ENCODE measurements at regions not wholly inside any gene's neighbourhood (a gene's known extent, or its start where the extent isn't known, plus 50 kb on each side); places are given as distances from the start of the nearest gene placed in this dataset.
"Not testable (repeated sequence)": the region's sequence is repeated elsewhere in the genome, so short reads cannot be mapped to it uniquely, and the experiment has no call there.

DNA sequence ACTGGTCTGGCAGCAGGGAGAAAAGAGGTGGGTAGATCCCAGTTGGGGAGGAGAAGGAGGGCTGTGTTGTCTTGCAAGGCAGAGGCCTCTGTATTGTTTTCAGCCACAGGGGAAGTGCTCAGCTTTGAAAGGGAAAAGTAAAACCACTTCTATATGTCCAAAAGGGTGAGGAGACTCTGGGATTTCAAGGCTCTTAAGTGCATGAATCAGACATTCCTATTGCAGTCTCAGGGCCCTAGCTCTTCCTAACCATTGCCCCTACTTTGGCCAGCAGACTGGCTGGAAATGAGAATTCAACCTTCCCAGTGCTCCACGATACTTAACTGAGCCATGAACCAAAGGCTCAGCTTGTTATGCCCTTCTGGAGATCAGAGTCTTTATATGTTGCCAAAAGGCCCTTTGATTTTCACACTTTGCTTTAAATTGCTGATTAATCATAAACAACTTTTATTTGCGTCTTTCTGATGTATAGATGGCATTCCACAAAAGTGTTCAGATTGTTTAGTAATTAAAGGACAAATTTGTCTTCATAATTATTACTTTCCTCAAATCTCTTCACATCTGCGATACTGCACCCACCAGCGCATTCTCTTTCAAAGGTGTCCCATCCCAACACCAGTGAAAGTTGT lies 313.8 kb upstream of the MMADHC start:
- no peak for DNase-seq

DNA sequence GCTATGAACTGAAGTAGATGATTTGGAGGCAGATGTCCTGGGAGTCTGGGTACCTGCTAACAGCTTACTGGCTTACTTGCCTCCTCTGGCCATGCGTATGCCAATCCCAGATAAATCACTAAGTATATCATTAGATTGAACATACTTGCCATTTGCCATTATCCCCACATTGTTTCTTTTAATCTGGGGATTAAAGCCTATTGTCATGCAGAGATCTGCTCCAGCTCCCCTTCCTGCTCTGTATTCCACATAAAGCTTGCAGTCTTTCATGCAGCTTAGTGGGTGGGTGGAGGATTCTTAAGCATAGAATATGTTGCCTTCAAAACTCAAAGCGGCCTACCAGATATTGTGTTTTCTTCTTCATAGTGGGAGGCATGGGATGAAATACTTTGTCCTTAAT lies 311.8 kb upstream of the MMADHC start:
- no peak for DNase-seq

DNA sequence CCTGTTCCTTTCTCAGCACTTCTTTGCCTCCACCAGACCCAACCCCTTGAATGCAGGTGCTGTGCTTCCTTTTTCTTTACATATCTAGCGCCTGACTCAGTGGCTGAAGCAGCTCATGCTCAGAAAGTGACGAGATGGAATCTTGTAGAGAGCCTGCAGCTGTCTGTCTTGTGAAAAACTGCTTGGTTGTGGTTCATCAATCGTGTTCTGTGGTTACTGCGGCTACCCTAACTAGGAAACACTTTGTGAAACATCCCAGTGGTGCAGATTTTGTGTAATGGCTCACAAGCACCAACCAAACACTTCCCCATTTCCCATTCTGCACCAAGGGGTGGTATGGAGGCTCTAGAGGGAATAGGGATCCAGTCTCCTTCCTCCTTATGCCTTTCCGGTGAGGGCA lies 307.2 kb upstream of the MMADHC start:
- DNase-seq = no peak

DNA sequence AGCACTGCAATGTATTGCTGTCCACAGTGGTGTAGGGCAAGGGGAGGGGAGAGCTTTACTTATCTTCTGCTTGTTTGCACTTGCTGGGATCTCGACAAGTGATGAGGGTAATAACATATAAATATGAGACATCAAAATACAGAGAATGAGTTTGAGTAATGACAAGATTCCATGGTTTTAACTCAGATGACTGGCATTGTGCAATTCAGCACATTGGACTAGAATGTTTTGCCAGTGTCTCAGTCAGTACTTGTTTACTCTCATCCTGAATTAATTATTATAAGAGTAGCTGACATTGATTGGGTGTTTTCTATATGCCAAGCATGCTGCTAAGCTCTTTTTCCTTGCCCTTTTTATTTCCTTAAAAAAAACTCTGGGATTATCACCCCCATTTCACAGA lies 306.7 kb upstream of the MMADHC start:
- no peak for DNase-seq

DNA sequence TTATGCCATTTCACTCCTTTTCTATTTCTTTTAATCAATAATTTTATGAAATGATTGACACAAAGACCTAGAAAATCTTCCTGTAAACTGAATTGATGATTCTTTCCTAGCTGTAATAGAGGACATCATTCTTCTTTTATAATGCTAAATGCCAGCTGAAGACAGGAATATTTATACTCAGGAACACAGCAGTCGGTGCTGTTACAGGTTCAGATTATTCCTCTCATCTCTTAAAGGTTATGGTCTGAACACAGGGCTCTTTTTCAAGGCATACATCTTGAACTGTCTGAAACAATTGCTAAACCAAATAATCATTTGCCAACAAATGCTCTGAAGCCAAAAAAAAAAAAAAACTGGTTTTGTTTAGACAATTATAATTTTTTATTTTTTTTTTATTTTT lies 305.0 kb upstream of the MMADHC start:
- no peak for DNase-seq

DNA sequence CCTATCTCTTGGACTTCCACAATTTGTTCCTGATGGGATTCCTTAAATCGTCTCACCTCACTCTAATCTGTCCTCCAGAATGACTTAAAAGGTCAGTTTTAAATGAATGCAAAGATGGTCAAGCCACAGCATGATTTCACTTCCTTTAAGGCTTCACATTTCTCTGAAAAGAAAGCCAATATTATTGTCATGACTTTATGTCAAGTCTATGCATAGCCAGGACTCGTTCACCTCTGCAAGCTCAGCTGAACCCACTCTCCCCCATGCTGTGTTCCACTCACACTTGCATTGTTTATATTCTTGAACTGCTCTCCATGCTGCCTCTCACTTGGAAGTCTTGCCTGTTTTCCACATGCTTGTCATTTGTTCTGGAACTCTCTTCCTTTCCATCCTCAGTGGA lies 298.4 kb upstream of the MMADHC start:
- DNase-seq = no peak

DNA sequence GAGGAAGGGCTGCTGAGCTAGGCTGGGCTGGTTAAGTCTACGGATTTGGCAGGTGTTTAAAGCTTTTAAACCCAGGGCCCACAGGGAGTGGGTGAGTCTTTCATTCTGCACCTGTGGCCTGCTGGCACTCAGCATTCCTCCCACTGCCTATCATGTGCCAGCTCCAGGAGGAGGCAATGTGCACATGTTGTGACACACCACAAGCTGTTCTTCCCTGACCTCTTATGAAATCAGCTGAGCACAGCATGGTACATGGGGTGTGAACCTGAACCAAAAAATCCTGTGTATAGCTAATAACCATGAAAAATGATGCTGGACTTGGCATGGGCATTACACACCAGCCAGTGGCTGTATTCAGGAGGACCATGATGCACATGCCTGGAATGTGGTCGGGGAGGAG lies 297.9 kb upstream of the MMADHC start:
- DNase-seq = peak; percentile 18

DNA sequence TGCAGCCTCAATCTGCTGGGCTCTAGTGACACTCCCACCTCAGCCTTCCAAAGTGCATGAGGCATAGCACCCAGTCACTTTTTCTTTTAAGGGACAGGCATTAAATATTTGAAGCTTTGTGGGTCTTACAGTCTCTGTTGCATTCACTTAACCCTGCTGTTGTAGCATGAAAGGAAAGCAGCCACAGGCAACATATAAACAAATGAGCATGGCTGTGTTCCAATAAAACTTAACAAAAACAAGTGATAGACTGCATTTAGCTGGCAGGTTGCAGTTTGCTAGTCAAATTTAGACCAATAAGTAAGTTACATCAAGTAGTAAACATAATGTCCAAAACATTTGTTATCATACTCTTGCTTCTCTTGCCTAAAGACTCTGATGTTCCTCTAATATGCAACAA lies 297.3 kb upstream of the MMADHC start:
- DNase-seq = no peak

DNA sequence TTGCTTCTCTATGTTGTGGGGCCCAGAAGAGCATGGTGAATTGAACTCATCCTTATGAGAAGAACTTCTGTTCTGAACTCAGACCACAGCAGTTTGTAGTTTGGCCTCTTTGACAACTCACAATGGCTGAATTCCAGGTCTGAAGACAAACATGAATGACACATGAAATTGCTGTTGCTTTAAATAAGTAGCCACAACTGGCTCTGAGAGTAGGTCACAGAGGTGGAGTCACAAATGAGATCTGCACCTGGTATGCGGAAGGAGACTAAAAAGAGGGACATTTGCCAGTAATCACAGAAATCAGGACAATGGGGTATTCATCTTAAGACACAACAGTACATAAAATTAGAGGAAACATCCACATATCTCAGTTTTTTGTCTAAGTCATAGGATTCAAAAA lies 290.3 kb upstream of the MMADHC start:
- DNase-seq = no peak

DNA sequence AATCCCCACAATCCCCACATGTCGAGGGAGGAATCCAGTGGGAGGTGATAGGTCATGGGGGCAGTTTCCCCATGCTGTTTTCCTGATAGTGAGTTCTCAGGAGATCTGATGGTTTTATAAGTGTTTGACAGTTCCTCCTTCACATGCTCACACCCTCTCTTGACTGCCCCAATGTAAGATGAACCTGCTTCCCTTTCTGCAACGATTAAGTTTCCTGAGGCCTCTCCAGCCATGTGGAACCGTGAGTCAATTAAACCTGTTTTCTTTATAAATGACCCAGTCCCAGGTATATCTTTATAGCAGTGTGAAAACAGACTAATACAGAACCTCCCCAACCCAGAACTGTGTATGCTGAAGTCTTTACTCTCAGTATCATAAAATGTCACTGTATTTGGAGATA lies 289.5 kb upstream of the MMADHC start:
- DNase-seq = no peak

DNA sequence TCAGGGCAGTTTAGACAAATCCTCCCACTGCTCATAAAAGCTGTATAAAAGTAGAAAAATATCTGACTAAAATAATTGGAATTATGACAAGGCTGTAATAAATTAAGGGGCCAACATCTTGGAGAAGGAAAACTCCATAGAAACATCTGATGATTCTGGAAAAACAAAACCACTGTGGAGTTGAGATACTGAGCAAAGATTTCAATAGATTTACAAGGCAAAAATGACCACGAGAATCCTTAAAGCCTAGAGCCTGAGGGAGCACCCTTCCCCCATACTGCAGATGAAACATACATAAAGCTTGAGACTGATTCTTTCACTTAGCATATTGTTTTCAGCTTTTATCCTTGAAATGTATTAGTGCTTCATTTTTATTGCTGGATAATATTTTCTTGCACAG lies 286.4 kb upstream of the MMADHC start:
- no peak for DNase-seq

DNA sequence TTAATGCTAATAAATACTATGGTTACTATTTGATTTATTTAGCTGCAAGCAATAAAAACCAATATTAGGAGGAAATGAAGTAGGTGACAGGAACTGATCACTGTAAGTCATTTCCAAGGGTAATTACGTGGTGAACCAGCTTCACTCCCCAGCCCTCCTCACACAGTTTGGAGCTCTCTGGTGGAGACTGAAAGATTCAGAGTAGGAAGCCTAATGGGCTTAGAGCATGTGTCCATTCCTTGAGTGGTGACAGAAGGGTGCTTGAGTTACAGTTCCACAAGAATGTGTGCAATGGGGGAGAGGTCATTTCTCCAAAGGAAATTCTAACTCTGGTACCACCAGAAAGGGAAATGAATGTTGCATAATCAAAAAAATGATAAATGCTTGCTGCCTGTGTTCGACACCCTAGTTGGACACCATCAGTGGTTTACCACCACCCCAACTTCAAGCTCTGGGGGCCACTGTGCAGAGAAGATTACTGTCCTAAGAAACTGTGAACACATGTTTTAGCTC lies 285.1 kb upstream of the MMADHC start:
- DNase-seq = no peak

DNA sequence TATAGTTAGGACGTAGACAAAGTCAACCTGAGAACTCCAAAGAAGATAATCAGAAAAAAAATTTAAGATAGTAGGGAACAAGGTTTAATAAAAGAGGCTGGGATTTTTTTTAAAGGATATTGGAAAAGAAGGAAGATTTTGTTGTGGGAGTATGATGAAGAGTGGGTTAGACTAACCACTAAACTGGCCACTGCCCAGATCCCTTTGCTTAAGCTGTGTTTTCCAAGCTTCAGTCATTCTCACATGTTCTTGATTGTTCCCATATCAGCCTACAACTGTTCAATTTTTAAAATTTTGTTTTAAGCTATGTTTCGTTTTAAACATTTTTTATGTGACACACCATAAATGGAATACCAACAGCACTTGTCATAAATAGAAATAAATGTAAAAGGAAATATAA lies 284.5 kb upstream of the MMADHC start:
- DNase-seq = no peak

DNA sequence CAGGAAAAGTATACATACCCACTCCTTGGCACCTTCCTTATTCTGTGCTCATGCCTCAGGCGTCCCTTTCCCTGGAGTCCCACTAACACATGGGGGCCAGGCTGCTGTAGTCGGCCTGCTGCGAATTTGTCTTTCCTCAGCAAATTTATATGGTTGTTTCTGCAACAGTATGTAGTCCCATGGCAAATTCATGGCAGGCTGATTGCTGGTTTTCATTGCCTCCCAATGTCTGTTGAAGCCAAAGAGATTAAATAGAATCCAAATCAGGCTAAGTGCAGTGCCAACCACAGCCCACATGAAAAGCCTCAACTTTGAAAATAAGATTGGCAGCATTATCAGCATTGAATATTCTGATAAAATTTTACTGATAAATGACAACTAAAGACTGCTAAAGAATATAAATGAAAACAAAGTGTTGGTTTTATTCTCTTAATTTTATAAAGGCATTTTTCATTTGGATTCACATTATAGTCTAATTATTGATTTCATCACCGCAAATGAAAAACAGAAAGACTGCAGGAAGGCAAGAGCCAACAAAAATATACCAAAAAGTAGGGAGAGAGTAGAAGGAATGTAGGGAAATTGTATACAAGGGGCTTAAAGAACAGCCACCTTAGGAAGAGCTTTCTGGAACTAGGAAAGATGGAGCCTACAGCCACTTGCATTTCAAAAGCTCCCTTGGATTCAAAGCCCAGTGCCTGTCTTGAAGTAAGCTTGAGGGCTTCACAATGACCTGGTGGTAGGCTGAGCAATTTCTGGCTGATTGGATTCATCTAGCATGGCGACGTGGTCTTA lies 283.7 kb upstream of the MMADHC start:
- no peak for DNase-seq

DNA sequence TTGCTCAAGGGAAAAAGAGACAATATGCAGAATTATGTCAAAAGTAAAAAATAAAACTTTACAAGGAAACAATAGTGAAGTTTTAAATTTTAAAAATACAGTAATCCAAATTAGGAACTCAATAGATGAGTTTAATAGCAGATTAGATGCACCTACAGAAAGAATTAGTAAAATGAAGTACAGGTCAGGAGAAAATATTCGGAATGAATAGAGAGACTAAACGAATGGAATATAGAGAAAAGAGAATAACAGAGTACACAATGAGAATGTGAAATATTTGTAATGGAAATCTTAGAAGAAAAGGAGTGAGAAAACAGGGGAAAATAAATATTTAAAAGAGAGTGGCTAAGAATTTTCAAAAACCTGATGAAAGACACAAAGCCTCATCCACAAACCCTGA lies 275.7 kb upstream of the MMADHC start:
- no peak for DNase-seq

DNA sequence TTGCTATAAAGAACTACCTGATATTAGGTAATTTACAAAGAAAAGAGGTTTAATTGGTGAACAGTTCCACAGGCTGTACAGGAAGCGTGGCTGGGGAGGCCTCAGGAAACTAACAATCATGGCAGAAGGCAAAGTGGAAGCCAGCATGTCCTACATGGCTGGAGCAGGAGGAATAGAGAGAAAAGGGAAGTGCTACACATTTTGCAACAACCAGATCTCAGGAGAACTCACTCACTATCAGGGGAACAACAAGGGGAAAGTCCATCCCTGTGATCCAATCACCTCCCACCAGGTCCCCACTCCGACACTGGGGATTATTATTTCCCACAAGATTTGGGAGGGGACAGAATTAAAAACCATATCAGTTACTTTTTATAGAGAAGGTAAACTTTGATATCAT lies 273.5 kb upstream of the MMADHC start:
- no peak for DNase-seq

DNA sequence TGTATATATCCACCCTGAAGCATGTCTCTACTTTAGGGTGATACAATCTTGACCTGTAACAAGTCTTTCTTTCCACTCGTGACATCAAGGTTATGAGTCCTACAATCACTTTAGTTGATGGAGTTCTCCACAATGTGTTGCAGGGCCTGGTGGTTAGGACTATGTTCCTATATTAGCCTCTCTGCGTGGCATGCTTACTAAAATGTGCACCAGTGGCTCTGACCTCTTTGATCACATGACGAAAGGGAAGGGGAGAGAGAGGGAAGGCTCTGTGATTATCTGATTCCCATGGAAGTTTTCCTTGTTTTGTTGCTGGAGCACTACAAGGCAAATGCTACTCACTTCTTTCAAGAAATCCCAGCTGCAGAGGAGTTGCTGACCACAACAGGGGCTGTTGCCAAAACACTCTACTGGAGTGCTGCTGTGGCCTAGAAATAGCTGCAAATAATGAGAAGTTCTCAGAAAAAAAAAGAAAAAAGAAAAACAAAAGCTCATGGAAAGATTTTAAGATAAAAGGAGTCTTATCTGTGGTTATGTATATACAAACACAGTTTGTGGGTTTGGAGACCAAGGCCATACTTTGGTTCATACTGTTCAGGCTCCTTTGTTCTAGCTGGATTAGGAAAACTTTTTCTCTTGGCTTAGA lies 272.8 kb upstream of the MMADHC start:
- DNase-seq = peak; percentile 60

DNA sequence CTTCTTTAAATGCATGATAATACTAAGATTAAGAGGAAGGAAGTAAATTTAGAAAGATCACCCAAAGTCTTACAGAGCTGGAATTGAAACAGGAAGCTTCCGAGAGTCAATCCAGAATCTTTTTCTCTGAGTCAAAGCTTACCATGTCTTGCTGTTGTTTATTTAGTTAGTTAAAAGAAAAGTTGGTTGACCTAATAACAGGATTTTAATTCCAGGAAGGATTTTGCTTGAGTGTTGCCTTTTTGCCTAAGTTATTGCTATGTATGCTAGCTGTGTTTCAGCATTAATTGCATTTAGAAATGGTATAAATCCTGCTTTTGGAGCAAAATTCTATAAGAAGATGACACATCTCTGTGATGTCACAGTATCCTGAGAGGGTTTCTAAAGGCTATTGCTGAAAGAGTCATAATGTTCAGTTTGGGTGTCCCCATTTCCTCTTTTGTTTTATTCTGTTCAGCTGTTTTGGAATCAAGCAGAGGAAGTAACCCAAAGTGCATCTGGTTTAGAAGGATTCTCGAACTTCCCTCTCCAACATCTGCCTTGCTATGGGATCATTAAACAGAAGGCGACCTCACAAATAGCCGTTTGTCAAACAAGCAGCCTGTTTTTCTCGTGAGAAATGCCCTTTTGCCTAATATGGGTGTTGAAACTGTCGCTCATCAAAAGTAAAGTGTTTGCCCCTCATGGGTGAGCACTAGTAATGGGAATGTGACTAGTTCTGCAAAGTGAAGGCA lies 271.5 kb upstream of the MMADHC start:
- DNase-seq = peak; percentile 62

DNA sequence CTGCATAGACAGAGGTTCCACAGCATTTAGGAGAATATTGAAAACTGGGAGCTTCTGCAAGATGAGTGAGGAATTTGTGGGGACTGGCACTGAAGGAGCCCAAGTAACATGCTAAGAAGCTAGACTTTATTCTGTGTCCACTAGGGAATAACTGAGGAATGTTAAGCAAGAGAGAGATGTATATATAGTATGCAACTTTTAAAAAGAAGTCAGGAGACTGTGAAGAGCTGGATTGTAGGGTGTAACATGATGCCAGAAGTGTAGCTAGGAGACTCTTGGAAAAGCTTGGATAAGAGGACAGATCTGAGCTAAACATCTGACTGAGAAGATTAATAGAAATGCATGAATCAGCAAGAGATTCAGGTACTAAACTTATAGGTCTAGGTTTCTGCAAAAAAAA lies 270.6 kb upstream of the MMADHC start:
- DNase-seq = no peak

DNA sequence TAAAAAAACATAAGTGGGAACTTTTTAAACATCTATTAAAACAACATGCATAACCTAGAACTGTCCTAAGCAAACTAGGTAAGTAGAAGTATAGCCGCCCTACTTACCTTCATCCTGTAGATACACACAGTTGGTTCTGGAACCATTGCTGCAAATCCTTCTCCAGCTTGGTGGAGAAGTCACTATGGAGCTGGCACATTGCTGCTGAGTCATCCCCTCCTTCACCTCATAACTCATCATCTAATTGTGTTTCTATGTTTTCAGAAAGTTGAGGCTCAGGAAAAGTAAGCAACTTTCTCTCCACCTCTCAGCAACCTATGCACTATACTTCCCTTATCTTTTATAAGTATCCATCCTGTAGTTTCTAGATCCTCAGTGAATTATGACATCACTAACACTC lies 269.8 kb upstream of the MMADHC start:
- DNase-seq = peak; percentile 49

DNA sequence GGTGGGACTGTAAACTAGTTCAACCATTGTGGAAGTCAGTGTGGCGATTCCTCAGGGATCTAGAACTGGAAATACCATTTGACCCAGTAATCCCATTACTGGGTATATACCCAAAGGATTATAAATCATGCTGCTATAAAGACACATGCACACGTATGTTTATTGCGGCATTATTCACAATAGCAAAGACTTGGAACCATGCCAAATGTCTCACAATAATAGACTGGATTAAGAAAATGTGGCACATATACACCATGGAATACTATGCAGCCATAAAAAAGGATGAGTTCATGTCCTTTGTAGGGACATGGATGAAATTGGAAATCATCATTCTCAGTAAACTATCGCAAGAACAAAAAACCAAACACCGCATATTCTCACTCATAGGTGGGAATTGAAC lies 268.3 kb upstream of the MMADHC start:
- DNase-seq = not testable (repeated sequence)

DNA sequence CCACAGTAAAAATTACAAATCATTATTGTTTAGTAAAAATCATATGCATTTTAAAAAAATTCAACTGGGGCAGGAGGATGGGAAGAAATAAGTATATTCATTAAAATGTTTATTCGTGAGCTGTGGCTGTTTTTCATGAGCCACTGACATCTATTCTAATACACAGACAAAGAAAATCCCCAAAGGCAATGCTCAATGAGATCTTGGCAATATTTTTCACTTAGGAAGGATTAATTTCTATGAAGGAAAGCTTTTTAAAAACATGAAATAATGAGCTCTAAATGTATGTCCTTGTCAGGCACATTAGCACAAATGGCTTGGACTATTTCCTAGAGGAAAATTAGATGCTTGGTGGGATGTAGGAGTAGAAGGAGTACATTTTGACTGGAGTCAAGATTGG lies 262.0 kb upstream of the MMADHC start:
- no peak for DNase-seq

DNA sequence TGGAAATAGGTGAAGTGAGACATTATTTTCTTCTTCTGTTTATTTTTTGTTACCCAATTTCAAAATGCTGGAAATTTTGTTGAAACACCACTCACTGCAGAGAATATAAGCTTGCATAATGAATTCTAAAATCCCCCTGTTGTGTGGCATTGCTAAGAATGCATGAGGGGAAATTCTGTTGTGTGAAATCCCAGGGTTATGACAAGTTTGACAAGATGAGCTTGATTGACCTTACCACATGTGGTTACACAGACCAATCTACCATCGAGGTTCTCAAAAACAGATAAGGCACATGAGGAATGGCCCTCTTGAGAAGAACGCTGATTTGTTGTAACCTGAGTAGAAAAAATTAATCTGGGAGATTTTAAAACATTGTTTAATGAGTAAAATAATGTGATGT lies 261.6 kb upstream of the MMADHC start:
- DNase-seq = no peak

DNA sequence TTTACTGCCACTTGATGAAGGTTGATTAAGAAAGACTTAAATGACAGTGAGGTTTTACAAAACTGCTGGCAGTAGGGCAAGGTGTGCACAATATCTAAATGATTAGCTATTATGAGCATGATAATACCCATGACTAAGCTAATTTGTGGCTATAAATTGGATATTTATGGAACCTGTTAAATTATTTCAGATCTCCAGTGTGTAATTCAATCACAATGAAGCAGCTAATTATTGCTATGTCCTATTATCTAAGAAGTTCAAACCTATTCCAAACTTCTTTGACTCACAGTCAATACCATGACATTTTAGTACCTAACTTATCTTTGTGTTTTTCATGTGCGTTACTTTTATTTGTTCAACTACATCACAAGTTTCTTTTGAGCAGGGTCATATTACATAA lies 253.8 kb upstream of the MMADHC start:
- DNase-seq = no peak
